ENCODE measurements at regions not wholly inside any gene's neighbourhood (a gene's known extent, or its start where the extent isn't known, plus 50 kb on each side); places are given as distances from the start of the nearest gene placed in this dataset.
A peak's percentile ranks its signal among the peaks of the same experiment; 100 is the strongest.

- DNase-seq (ENCODE audit: low read depth in 2 of 2) = no peak
These were observed 371.5 kb downstream of the ZNF536 start for GRCh38 chr19:30743702-30744101.

- DNase-seq (ENCODE audit: low read depth in 2 of 2) = no peak
These were observed 370.8 kb downstream of the ZNF536 start for GRCh38 chr19:30743011-30743410.

GRCh38 chr19:30742406-30742938 lies 370.3 kb downstream of the ZNF536 start:
- no peak for DNase-seq (ENCODE audit: low read depth in 2 of 2)

GRCh38 chr19:30741566-30741965 lies 369.4 kb downstream of the ZNF536 start:
- DNase-seq (ENCODE audit: low read depth in 2 of 2) = no peak

GRCh38 chr19:30739394-30739793 lies 367.2 kb downstream of the ZNF536 start:
- no peak for DNase-seq (ENCODE audit: low read depth in 2 of 2)

GRCh38 chr19:30738047-30738446 lies 365.9 kb downstream of the ZNF536 start:
- no peak for DNase-seq (ENCODE audit: low read depth in 2 of 2)

GRCh38 chr19:30734669-30735068 lies 362.5 kb downstream of the ZNF536 start:
- DNase-seq (ENCODE audit: low read depth in 2 of 2) = no peak

- DNase-seq (ENCODE audit: low read depth in 2 of 2) = no peak
These were observed 361.8 kb downstream of the ZNF536 start for GRCh38 chr19:30733826-30734550.

- no peak for DNase-seq (ENCODE audit: low read depth in 2 of 2)
These were observed 359.4 kb downstream of the ZNF536 start for GRCh38 chr19:30731591-30731990.

GRCh38 chr19:30729451-30729850 lies 357.3 kb downstream of the ZNF536 start:
- no peak for DNase-seq (ENCODE audit: low read depth in 2 of 2)

GRCh38 chr19:30722761-30723160 lies 350.6 kb downstream of the ZNF536 start:
- DNase-seq (ENCODE audit: low read depth in 2 of 2) = no peak

GRCh38 chr19:30722186-30722585 lies 350.0 kb downstream of the ZNF536 start:
- no peak for DNase-seq (ENCODE audit: low read depth in 2 of 2)

GRCh38 chr19:30719999-30720345 lies 347.8 kb downstream of the ZNF536 start:
- no peak for DNase-seq (ENCODE audit: low read depth in 2 of 2)

- peak in 1 of 2 donors; percentile 23 for DNase-seq (ENCODE audit: low read depth in 2 of 2)
These were observed 347.2 kb downstream of the ZNF536 start for GRCh38 chr19:30719189-30719998.

GRCh38 chr19:30718707-30719106 lies 346.5 kb downstream of the ZNF536 start:
- peak in 1 of 2 donors; percentile 9 for DNase-seq (ENCODE audit: low read depth in 2 of 2)

GRCh38 chr19:30718014-30718413 lies 345.8 kb downstream of the ZNF536 start:
- DNase-seq (ENCODE audit: low read depth in 2 of 2) = no peak

- DNase-seq (ENCODE audit: low read depth in 2 of 2) = no peak
These were observed 345.2 kb downstream of the ZNF536 start for GRCh38 chr19:30717381-30717780.

GRCh38 chr19:30712431-30713337 lies 340.5 kb downstream of the ZNF536 start:
- DNase-seq (ENCODE audit: low read depth in 2 of 2) = no peak

- DNase-seq (ENCODE audit: low read depth in 2 of 2) = no peak
These were observed 339.6 kb downstream of the ZNF536 start for GRCh38 chr19:30711826-30712225.

- no peak for DNase-seq (ENCODE audit: low read depth in 2 of 2)
These were observed 339.1 kb downstream of the ZNF536 start for GRCh38 chr19:30711296-30711695.

GRCh38 chr19:30710721-30711120 lies 338.5 kb downstream of the ZNF536 start:
- no peak for DNase-seq (ENCODE audit: low read depth in 2 of 2)
